SK-N-SH (cell line): ENCODE measurements at regions not wholly inside any gene's neighbourhood (a gene's known extent, or its start where the extent isn't known, plus 50 kb on each side); places are given as distances from the start of the nearest gene placed in this dataset.

Experiments used
- CTCF ChIA-PET: fragments of 300-600, 350-600 bp; formaldehyde crosslinking; extraction: SDS; loops from one replicate; lab custom pipeline; 2021; lab: Yijun Ruan, JAX
- POLR2A ChIA-PET: fragments of 350-600 bp; sonication (Branson Sonifier 250); formaldehyde crosslinking; extraction: SDS; loops from one replicate; lab custom pipeline; 2020; ENCODE audit warnings: antibody characterized with exemption, inconsistent platforms; lab: Yijun Ruan, JAX
- DNase-seq: peaks from one replicate; pipeline ENCODE4 v3.0.0; 2012
- H2AFZ ChIP-seq: fragments of 200-600 bp; sonication (generic); 2 replicates; pipeline ENCODE4 v1.8.1; 2016; ENCODE audit warnings: antibody characterized with exemption, mild to moderate bottlenecking, low read depth
- H3F3A ChIP-seq: fragments of 200-600 bp; sonication (generic); replicated peaks from 2 replicates; pipeline ENCODE3; 2016; ENCODE audit warnings: antibody characterized with exemption, mild to moderate bottlenecking; ENCODE audit not compliant: insufficient read depth
- H3K27ac ChIP-seq, 2 experiments: fragments of 200-500 bp in 1 of 2; fragments of 200-600 bp in 1 of 2; sonication (Bioruptor generic) in 1 of 2; sonication (generic), shearing (Covaris generic) in 1 of 2; 2 replicates each; pipeline versions ENCODE4 v1.5.1 to v1.6.1; 2014 to 2016; ENCODE audit warnings: low read depth in 2 of 2, inconsistent platforms in 1 of 2, low read length in 1 of 2, mild to moderate bottlenecking in 1 of 2, mixed read lengths in 1 of 2
- H3K27me3 ChIP-seq: fragments of 200-600 bp; sonication (generic), shearing (Covaris generic); 2 replicates; pipeline ENCODE4 v1.6.1; 2016; ENCODE audit warnings: mixed run types; ENCODE audit not compliant: insufficient read depth
- H3K36me3 ChIP-seq, 2 experiments: fragments of 200-500 bp in 1 of 2; fragments of 200-600 bp in 1 of 2; sonication (Bioruptor generic) in 1 of 2; sonication (generic) in 1 of 2; replicated peaks in 1 of 2; 2 replicates each; pipeline versions ENCODE3 to v1.5.1; 2014 to 2016; ENCODE audit warnings: low read length in 1 of 2, mild to moderate bottlenecking in 1 of 2; ENCODE audit not compliant: insufficient read depth in 2 of 2, control insufficient read depth in 1 of 2
- H3K4me1 ChIP-seq, 2 experiments: fragments of 200-500 bp in 1 of 2; fragments of 200-600 bp in 1 of 2; sonication (Bioruptor generic) in 1 of 2; sonication (generic), shearing (Covaris generic) in 1 of 2; 2 replicates each; pipeline versions ENCODE4 v1.5.1 to v1.6.1; 2014 to 2016; ENCODE audit warnings: low read depth in 1 of 2, low read length in 1 of 2, mixed run types in 1 of 2; ENCODE audit not compliant: insufficient read depth in 2 of 2, control insufficient read depth in 1 of 2
- H3K4me2 ChIP-seq: fragments of 200-600 bp; sonication (generic), shearing (Covaris generic); 2 replicates; pipeline ENCODE4 v1.6.1; 2017; ENCODE audit warnings: mixed run types
- H3K4me3 ChIP-seq, 2 experiments: fragments of 200-500 bp in 1 of 2; fragments of 200-600 bp in 1 of 2; sonication (Bioruptor generic) in 1 of 2; sonication (generic), shearing (Covaris generic) in 1 of 2; 2 replicates each; pipeline versions ENCODE4 v1.5.1 to v1.8.1; 2014 to 2016; ENCODE audit warnings: low read depth in 2 of 2, inconsistent platforms in 1 of 2, low read length in 1 of 2, mild to moderate bottlenecking in 1 of 2, mixed read lengths in 1 of 2, moderate library complexity in 1 of 2
- H3K79me2 ChIP-seq: fragments of 200-600 bp; sonication (generic); 2 replicates; pipeline ENCODE4 v1.8.1; 2017; ENCODE audit warnings: mild to moderate bottlenecking; ENCODE audit not compliant: insufficient read depth
- H3K9ac ChIP-seq: fragments of 200-600 bp; sonication (generic); 2 replicates; pipeline ENCODE4 v1.6.1; 2017; ENCODE audit warnings: mixed run types
- H3K9me2 ChIP-seq: fragments of 200-600 bp; sonication (generic); 2 replicates; pipeline ENCODE4 v1.6.1; 2017; ENCODE audit warnings: mixed run types
- H3K9me3 ChIP-seq: fragments of 200-600 bp; sonication (generic); 2 replicates; pipeline ENCODE4 v1.6.1; 2017; ENCODE audit warnings: mixed run types, mild to moderate bottlenecking, moderate library complexity
- H4K20me1 ChIP-seq: fragments of 200-600 bp; sonication (generic); 2 replicates; pipeline ENCODE4 v1.6.1; 2017; ENCODE audit warnings: mild to moderate bottlenecking, mixed run types; ENCODE audit not compliant: insufficient read depth
- CHD2 ChIP-seq: fragments of 150-350 bp; IDR thresholded peaks from 2 replicates; pipeline ENCODE4 v1.6.1; 2018; ENCODE audit warnings: low read length; ENCODE audit not compliant: partially characterized antibody
- CTCF ChIP-seq: fragments of 200-600 bp; sonication (generic); IDR thresholded peaks from 2 replicates; pipeline ENCODE4 v1.6.1; 2017; ENCODE audit warnings: antibody characterized with exemption, mild to moderate bottlenecking, moderate library complexity
- EZH2phosphoT487 ChIP-seq: fragments of 200-600 bp; sonication (generic); IDR thresholded peaks from 2 replicates; pipeline ENCODE4 v1.6.1; 2017; ENCODE audit warnings: low read depth, mixed run types, mild to moderate bottlenecking, antibody characterized with exemption, moderate library complexity, borderline replicate concordance
- FOSL2 ChIP-seq: IDR thresholded peaks from 2 replicates; pipeline ENCODE4 v1.4.0; 2012; ENCODE audit warnings: low read depth, mild to moderate bottlenecking, moderate library complexity, borderline replicate concordance
- FOXM1 ChIP-seq: IDR thresholded peaks from 2 replicates; pipeline ENCODE4 v1.4.0; 2012; ENCODE audit warnings: low read depth, mild to moderate bottlenecking
- GATA2 ChIP-seq: sonication (generic); formaldehyde crosslinking; IDR thresholded peaks from 2 replicates; pipeline ENCODE4 v1.5.0; 2020; ENCODE audit warnings: mild to moderate bottlenecking, missing genetic modification reagents
- MEF2A ChIP-seq: IDR thresholded peaks from 2 replicates; pipeline ENCODE4 v1.4.0; 2012; ENCODE audit warnings: low read depth, borderline replicate concordance
- MXI1 ChIP-seq: IDR thresholded peaks from 2 replicates; pipeline ENCODE4 v1.6.1; 2012; ENCODE audit warnings: mild to moderate bottlenecking, low read depth, low read length, improper control_type of control experiment
- PBX3 ChIP-seq: IDR thresholded peaks from 2 replicates; pipeline ENCODE4; 2012
- RCOR1 ChIP-seq: fragments of 150-350 bp; IDR thresholded peaks from 2 replicates; pipeline ENCODE4 v1.6.1; 2017; ENCODE audit warnings: antibody characterized with exemption, low read length
- RFX5 ChIP-seq: IDR thresholded peaks from 2 replicates; pipeline ENCODE4 v1.6.1; 2012; ENCODE audit warnings: mild to moderate bottlenecking, improper control_type of control experiment, low read length
- SIN3A ChIP-seq: IDR thresholded peaks from 2 replicates; pipeline ENCODE4 v1.6.1; 2012; ENCODE audit warnings: low read depth, mild to moderate bottlenecking, low read length, moderate library complexity, borderline replicate concordance
- TAF1 ChIP-seq: IDR thresholded peaks from 2 replicates; pipeline ENCODE4 v1.6.1; 2012; ENCODE audit warnings: low read depth, mild to moderate bottlenecking, low read length, moderate library complexity, borderline replicate concordance
- TEAD4 ChIP-seq: IDR thresholded peaks from 2 replicates; pipeline ENCODE4 v1.4.0; 2012; ENCODE audit warnings: mild to moderate bottlenecking, borderline replicate concordance; ENCODE audit not compliant: insufficient read depth
- WGBS: methylation state at CpG from one replicate; pipeline ENCODE4 v1.1.6; 2017; ENCODE audit warnings: low lambda C conversion rate; 5-methylcytosine and 5-hydroxymethylcytosine counted together
- TF ChIP-seq, protein P1 (sequence below): IDR thresholded peaks from 2 replicates; pipeline ENCODE4 v1.4.0; 2012; ENCODE audit warnings: low read depth
- TF ChIP-seq, protein P2 (sequence below): fragments of 150-350 bp; IDR thresholded peaks from 2 replicates; pipeline ENCODE4 v1.6.1; 2017; ENCODE audit warnings: antibody characterized with exemption, low read length, low read depth, borderline replicate concordance
- TF ChIP-seq, protein P3 (sequence below): IDR thresholded peaks from 2 replicates; pipeline ENCODE4 v1.6.1; 2012; ENCODE audit warnings: mild to moderate bottlenecking, low read depth, low read length, moderate library complexity

DNA sequence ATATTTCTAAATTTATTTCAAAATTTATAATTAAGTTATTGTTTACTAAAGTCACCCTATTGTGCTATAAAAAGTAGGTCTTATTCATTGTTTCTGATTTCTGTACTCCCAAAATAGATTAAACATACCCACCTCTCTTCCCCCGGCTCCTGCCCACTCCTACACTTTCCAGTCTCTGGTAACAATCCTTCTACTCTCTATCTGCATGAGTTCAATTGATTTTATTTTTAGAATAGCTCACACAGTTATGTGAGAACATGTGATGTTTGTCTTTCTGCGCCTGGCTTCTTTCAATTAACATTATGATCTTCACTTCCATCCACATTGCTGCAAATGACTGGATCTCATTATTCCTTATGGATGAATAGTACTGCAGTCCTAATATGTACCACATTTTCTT, 269.3 kb downstream of the ACTRT1 start:
- H4K20me1 ChIP-seq = no peaks in the 10 kb centered on the region
- no peak overlapping the region for H3K4me3 ChIP-seq
- no peaks in the 10 kb centered on the region for H3K9me2 ChIP-seq
- TF ChIP-seq, protein P1, sequence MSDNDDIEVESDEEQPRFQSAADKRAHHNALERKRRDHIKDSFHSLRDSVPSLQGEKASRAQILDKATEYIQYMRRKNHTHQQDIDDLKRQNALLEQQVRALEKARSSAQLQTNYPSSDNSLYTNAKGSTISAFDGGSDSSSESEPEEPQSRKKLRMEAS = no peak
- TF ChIP-seq GATA2 (CRISPR knock-in tag) (no peak), CHD2 (no peak), TEAD4 (no peak), SIN3A (no peak), EZH2phosphoT487 (no peak), CTCF (no peak), MXI1 (no peak), FOXM1 (no peak), FOSL2 (no peak), RCOR1 (no peak)
- no peak overlapping the region for H3K4me2 ChIP-seq
- 2% methylated on average over 2 of the region's 2 CpGs for WGBS
- CTCF ChIA-PET = no interaction called here
- no peaks in the 10 kb centered on the region for H3K4me1 ChIP-seq
- no peaks in the 10 kb centered on the region for H3F3A ChIP-seq
- DNase-seq = no peak
- H2AFZ ChIP-seq = no peak overlapping the region
- H3K79me2 ChIP-seq = no peaks in the 10 kb centered on the region
- no peak overlapping the region for H3K27ac ChIP-seq
- POLR2A ChIA-PET = no interaction called here
- no peaks in the 10 kb centered on the region for H3K36me3 ChIP-seq
- no peak overlapping the region for H3K9ac ChIP-seq
- H3K27me3 ChIP-seq = no peaks in the 10 kb centered on the region
- H3K9me3 ChIP-seq = no peaks in the 10 kb centered on the region

- ChIA-PET CTCF (interaction anchor here (0.6 kb wide), 1 partner anchor 11 kb away, joined by 3 read pairs; no protein-coding TSS in a partner anchor), POLR2A (no interaction called here)
- WGBS = 0% methylated on average over 3 of the region's 3 CpGs
Observed at GRCh38 chrX:127764674-127765073, 287.5 kb downstream of the ACTRT1 start.

More at GRCh38 chrX:127764674-127765073, 287.5 kb downstream of the ACTRT1 start:
- Histone ChIP-seq H3K9ac (no peak overlapping the region), H3K27me3 (no peaks in the 10 kb centered on the region), H3K27ac (no peak overlapping the region), H2AFZ (no peak overlapping the region), H3F3A (no peaks in the 10 kb centered on the region), H3K9me3 (no peaks in the 10 kb centered on the region; the same call in 1 of the 2 replicates), H3K4me1 (no peaks in the 10 kb centered on the region), H3K9me2 (no peaks in the 10 kb centered on the region), H4K20me1 (no peaks in the 10 kb centered on the region), H3K4me2 (no peak overlapping the region), H3K79me2 (no peaks in the 10 kb centered on the region), H3K36me3 (no peaks in the 10 kb centered on the region), H3K4me3 (no peak overlapping the region)
- no peak for DNase-seq
- TF ChIP-seq, protein P2, sequence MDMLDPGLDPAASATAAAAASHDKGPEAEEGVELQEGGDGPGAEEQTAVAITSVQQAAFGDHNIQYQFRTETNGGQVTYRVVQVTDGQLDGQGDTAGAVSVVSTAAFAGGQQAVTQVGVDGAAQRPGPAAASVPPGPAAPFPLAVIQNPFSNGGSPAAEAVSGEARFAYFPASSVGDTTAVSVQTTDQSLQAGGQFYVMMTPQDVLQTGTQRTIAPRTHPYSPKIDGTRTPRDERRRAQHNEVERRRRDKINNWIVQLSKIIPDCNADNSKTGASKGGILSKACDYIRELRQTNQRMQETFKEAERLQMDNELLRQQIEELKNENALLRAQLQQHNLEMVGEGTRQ = no peak
- TF ChIP-seq, protein P3, sequence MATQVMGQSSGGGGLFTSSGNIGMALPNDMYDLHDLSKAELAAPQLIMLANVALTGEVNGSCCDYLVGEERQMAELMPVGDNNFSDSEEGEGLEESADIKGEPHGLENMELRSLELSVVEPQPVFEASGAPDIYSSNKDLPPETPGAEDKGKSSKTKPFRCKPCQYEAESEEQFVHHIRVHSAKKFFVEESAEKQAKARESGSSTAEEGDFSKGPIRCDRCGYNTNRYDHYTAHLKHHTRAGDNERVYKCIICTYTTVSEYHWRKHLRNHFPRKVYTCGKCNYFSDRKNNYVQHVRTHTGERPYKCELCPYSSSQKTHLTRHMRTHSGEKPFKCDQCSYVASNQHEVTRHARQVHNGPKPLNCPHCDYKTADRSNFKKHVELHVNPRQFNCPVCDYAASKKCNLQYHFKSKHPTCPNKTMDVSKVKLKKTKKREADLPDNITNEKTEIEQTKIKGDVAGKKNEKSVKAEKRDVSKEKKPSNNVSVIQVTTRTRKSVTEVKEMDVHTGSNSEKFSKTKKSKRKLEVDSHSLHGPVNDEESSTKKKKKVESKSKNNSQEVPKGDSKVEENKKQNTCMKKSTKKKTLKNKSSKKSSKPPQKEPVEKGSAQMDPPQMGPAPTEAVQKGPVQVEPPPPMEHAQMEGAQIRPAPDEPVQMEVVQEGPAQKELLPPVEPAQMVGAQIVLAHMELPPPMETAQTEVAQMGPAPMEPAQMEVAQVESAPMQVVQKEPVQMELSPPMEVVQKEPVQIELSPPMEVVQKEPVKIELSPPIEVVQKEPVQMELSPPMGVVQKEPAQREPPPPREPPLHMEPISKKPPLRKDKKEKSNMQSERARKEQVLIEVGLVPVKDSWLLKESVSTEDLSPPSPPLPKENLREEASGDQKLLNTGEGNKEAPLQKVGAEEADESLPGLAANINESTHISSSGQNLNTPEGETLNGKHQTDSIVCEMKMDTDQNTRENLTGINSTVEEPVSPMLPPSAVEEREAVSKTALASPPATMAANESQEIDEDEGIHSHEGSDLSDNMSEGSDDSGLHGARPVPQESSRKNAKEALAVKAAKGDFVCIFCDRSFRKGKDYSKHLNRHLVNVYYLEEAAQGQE = no peak
- no peak for TF ChIP-seq PBX3
- TF ChIP-seq MEF2A = no peak
- no peak for TF ChIP-seq RFX5
- no peak for TF ChIP-seq TAF1
